ENCODE measurements at regions not wholly inside any gene's neighbourhood (a gene's known extent, or its start where the extent isn't known, plus 50 kb on each side); places are given as distances from the start of the nearest gene placed in this dataset.

DNA sequence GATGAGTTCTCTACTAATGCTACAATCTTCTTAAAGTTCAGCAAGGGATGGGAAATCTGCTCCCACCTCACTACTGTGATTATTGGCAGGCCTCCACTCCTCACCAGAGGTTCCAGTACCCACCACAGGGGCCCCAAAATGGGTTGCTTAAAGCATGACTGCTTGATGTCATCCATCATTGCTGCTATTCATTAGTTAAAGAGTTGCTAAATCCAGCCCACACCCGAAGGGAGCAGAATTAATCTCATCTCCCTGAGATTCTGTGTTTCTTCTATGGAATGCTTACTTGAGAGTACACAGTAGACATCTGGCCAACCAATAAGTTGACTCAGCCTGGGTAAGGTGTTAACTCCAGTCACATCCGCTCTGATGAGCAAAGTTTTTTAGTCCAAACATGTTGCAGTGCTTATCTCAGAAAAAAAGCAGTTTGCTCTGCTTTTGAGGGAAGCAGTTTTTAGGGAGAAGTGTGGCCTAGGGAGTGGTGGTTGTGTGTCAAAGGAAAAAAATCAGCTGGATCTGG lies 690.2 kb upstream of the POU3F3 start:
- DNase-seq: no peak

DNA sequence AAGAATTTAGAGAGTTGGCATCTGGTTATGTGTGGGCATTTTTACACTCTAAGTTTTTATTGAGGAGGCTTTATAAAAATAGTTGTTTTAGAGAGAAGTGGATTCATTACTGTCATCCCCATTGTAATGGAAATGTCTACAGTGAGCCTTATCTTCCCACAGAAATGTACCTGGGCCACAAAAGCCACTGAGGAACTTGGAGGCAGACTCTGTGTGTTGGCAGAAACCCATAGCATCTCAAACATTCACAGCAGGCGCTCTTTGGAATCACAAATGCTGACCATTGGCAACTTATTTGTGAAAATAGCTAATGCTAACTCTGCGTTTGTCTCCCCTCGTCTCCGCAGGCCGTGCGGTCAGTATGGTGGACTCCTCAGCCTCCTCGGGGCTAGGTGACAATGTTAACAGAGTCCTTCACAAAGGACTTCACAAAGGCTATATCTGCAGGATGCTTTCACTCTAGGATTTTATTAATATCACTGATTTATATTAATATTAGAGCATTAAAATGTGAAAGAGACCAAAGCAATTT lies 689.1 kb upstream of the POU3F3 start:
- no peak for DNase-seq

DNA sequence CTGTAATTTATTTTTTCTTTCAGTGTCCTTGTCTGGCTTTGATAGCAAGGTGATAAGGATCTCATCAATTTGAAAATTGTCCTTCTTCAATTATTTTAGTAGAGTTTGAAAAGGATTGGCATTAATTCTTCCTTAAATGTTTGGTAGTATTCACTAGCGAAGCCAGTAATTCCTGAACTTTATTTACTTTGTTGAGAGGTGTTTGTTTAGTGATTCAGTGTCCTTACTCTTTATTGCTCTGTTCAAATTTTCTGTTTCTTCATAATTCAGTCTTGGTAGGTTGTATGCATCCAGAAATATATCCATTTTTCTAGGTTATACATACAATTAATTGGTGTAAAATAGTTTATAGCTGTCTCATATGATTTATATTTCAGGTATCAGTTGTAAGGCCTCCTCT lies 676.7 kb upstream of the POU3F3 start:
- DNase-seq: no peak

DNA sequence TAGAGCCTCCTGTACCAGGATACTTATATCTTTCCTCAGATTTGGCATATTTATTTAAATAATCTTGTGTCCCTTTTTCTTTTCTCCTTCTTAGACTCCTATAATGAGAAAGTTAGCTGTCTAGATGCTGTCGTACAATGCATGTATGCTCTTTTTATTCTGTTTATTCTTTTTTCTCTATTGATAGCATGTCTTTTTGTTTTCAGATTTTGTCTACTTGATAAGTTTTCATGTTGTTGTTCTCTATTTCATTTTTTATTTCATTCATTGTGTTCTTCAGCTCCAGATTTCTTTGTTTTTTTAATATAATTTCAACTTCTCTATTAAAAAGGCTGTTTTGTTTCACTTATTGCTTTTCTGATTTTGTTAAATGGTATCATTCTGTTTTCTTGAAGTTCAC lies 674.3 kb upstream of the POU3F3 start:
- no peak for DNase-seq

DNA sequence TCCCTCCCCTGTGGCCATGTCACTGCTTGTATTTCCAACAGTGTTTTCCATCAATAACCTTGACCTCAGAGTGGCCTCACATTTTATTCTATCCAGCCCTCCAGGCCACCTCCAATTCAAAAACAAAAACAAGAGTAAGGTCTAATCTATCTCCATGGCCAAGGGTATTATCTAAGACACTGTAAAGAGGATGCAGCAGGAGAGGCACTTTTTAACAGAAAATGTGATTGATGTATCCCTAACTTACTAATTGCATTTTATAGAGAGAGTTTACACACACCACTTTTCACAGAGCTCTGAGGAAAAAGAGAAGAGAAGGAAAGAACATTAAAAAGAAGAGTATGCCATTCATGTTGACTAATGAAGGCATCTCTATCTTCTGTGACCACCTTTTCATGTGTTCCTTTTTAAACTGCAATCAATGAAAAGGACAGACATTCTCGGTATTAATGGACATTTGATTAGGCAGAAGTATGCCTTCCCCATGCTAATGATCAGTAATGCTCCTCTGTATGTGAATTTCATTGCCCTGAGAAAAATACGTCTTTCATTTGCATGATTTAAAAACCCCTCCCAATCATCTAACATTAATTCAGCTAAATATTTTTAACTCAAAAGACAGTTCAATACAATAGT lies 653.3 kb upstream of the POU3F3 start:
- no peak for DNase-seq

DNA sequence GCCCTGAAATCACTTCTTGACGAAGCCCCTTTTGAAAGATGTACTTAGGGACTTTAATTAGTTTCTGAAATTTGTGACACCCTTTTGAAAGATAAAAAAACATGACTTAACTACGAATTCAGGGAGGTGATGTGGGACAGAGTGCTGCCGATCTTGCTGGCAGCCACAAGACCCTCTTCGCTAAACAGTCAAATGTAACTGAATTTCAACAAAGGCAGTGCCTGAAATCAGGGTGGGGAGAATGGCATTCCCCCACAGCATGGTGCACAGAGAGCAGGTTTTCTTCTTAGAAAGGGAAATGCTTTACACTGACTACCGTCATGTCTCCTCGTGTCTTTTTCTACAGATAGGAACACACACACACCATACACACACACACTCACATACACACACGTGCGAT lies 640.2 kb upstream of the POU3F3 start:
- DNase-seq: no peak

DNA sequence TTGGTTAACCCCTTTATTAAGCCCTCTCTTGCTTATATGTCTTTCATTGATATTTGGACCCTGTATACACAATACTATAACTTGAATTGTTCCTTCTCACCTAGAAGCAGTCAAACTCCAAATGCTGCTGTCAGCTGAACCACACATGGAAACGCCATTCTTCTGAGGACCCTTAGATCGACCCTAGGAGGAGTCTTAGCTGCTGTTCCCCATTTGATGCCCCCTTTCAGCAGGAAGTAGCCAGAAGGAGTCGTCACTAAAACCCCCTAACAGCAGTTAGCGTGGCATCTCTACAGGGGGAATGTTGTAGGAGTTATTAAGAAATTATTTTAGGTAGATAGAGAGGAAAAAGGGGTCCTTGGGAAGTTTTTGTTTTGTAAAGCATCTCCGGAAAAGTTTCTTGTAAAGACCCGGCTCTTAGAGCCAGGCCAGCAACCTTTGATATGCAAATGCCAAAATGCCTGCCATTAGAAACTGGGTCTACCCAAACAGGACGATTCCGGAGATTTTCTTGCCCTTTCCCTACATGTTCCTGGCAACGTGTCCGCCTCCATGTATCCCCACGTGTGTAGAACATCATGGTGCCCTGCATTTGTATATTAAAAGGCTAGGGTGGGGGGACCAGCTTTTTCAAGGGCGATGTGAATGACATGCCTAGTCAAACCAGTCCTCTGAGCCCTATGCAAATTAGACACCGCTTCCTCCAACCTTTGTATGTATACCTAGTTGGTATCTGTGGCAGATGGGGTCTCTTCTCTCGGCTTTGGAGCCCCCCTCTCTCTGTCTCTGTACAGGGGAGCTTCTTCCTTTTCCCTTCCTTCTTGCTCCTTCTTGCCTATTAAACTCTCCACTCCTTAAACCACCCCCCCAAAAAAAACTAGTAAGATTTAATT lies 638.4 kb upstream of the POU3F3 start:
- DNase-seq: no peak

DNA sequence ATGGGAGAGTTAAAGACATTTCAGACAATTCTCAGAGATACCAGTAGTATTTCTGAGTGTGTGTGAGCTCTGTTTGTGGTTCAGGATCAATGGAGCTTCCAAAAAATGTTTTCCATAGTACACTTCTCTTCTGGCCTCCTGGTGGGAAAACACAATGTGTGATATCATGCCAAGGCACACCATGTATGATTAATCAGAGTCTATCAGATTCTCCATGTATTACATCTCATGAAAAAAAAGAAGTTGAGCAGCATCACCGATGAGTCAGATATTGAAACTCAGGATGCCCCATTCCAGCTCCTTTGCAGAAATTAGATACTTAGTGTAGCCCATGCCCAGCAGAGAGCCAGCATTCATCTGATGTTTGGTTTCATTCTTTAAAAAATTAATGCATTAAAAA lies 620.3 kb upstream of the POU3F3 start:
- no peak for DNase-seq

DNA sequence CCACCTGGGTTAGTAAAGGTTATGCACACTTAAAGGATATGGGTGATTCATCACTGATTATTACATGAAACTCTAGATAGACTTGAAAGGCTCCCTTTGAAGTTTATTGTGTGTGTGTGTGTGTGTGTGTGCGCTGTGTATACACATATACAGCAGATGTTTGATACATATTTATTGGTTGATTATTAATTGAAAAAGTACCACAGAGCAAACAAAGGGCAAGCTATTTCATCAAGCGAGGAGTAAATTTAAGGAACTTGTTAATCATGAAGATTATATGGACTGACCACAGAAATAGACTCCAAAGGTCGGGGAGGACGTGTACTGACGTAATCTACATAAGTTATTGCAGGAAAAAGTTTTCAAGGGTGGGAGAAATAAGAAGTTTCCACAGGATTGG lies 617.4 kb upstream of the POU3F3 start:
- no peak for DNase-seq

DNA sequence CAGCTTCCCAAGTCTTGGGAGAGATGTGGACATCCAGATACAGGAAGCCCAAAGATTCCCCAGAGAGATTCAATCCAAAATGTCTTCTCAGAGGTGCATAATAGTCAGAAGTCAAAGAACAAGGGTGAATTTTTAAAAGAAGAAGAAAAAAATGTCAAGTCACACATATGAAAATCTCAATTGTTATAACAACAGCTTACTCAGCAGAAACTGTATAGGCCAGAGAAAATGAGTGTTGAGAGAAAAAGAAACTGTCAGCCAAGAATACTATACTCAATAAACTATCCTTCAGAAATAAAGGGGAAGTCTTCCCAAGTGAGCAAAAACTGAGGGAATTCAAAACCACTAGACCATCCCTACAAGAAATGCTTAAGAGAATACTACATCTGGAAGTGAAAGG lies 612.9 kb upstream of the POU3F3 start:
- DNase-seq: no peak

DNA sequence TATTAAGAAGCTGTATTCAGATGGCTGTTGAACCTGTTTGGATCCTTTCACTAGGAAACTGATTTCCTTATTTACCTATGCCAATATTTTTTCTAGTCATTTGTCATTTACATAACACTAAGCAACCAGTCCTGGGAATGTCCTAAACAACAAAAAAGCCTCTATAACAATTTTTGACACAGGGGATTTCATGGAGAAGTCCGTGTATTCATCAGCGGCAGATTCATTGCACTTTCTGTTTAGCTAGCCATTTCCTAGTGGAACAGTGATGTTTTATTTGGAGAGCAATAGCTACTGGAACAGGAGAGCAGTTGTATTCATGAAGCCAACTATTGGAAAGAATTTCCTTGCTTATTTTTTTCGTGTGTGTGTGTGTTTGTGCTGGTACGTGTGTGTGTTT lies 604.3 kb upstream of the POU3F3 start:
- no peak for DNase-seq

DNA sequence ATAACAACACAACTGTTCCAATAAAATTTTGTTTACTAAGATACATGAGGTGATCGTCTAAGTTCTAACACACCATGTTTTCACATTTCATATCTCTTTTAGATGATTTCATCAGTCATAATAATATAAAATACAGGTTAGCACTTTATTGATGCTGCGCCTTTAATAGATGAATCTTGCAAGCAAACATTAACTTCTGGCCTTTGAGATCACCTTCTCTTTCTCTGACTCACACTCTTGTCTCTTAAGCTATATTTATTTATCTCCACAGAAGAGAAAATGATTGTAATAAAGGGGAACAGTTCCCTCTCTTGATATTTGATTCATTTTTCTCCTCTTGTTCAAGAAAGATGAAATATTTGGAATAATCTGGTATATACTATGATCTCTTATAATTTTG lies 603.3 kb upstream of the POU3F3 start:
- DNase-seq: no peak

DNA sequence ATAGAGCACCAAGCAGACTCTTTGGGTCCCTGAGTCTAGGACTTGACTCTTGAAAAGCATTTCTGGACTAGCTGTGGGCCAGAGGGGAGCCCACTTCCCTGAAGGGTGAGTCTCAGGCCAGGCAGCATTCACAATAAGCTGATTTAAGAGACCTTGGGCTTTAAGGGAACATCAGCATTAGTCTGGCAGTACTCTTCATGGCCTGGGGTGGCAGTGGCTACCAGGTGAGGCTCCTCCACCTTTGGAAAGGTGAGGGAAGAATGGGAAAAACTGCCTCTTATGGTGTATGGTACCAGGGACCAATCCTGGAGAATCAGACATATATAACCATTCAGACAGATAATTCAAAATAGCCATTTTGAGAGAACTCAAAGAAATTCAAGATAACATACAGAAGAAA lies 599.9 kb upstream of the POU3F3 start:
- no peak for DNase-seq

DNA sequence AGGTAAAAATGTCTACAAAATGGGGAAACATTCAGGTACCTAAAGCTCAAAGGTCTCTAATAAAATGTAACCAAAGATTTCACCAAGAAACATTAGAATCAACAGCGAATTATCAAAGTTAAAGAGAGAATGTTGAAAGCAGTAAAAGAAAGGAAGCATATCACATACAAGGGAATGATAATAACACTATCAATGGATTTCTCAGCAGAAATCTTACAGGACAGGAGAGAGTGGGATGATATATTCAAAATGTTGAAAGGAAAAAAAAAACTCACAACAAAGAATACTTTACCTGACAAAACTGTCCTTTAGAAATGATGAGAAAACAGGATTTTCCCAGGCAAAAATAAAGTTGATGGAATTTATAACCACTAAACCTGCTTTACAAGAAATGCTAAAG lies 591.2 kb upstream of the POU3F3 start:
- no peak for DNase-seq

DNA sequence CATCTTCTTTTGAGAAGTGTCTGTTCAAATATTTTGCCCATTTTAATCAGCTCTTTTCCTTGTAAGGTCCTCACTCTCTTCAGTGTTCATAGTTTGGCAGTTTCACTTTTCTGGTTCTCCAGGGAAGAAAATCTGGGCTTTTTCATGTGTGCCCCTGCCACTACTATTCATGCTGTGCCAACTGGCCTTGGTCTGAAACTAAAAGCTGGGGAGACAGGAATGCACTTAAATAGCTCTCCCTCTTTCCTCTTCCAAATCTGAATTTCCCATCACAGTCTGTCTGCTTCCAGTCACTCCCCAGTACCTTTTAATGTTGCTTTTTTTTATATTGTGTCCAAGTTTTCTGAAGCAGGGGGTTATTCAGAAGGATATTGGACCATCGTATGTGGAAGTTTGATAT lies 574.3 kb upstream of the POU3F3 start:
- DNase-seq: no peak

DNA sequence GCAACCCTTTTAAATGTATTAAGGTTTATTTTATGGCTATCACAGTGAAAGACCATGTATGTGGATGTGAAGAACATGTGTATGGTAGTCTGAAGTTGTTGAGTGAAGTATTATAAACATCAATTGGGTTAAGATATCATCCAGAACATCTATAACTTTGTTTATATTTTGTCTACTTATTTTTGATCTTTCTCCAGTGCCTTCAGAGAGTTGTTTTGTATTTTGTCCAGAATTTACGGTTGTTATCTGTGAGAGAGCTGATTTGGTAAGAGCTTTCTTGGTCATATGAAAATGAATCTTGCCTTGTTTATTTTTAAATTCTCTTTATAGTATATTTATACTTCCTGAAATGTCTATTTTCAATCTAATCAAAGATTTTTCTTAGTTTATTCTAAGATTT lies 573.7 kb upstream of the POU3F3 start:
- DNase-seq: no peak

DNA sequence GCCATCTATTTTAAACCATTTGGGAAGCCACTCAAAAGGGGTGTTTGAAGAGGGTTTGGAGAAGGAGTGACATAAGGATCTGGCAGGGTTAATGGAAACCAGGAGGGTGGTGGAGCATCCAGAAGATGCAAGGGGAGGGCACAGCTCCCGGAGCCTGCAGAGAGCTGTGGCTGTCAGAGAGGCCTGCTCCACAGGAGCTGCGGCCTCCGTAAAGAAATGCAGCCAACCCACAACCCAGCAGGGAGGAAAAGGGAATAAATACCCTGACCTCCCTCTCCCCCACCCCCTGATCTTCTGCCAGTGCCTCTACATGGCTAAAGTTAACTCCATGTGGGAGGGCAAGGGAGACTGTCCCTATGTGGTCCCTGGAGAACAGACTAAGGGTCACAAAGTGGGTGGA lies 567.1 kb upstream of the POU3F3 start:
- DNase-seq: peak; percentile 19

DNA sequence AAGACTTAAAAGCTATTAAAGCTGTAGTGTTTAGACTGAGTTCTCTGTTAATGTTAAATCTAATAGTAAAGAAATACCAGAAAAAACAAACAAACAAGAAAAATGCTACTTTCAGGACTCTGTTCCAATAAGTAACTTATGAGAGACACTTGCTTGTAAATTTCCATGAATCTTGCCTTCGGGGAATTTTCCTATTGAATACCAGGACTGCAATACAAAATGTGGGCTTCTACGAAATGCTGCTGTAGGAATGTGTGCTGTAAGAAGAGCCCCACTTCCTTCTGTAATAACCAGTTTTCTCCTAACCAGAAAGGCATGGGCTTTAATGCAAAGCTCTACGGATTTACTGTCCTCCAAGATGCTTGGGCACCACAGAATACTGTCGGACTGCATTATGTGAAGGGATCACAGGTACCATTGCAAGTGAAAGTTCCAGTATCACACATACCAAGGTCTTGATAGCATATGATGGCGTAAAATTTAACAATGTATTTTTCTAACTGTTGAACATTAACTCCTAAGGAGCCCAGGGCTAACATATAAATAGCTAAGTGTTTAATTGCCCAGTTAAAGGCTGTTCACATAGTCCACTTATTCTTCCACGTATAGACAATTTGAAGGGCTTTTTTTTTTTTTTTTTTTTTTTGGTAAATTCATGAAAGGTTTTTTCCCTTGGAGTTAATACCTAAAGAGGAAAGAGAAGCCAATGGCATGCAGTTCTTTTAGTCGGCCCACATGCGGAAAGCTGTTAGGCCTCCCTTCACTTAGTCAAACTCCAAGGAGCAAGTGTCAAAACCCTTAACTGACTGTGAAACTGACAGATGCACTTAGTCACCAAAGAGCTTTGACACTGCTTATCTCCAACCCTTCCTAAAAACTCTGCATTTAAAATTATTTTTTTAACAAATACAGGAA lies 564.0 kb upstream of the POU3F3 start:
- DNase-seq: no peak

DNA sequence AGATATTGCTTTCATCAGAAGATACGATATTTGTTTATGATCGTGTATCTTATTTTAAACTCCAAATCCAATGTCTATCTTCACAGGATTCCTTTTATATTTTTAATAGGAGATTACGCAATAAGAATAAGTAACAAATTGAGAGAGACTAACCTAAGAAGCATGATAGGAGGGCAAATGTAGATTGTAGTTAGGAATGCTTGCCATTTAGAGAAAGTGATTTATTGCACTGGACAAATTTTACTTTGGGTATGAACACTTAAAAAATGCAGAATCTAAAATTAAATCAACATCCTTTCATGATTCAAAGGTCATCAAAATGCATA lies 563.4 kb upstream of the POU3F3 start:
- DNase-seq: no peak

DNA sequence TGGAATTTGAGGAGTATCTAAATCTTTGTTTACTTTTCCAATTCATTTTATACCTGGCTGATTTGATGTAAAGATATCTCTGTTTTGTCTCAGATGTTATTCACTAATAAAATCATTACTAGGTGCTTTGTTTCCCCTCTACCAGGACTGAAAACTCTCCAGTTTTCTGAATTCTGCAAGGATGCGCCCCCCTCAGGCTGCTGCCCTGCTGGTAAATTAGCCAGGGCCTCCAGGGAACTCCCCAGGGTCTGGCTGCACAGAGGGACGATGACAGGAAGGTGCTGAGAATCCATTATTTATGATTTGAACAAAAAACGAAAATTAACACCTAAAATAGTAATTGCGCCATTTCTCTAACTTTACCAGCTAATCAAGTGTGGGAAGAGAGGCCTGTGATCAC lies 541.2 kb upstream of the POU3F3 start:
- DNase-seq: no peak

DNA sequence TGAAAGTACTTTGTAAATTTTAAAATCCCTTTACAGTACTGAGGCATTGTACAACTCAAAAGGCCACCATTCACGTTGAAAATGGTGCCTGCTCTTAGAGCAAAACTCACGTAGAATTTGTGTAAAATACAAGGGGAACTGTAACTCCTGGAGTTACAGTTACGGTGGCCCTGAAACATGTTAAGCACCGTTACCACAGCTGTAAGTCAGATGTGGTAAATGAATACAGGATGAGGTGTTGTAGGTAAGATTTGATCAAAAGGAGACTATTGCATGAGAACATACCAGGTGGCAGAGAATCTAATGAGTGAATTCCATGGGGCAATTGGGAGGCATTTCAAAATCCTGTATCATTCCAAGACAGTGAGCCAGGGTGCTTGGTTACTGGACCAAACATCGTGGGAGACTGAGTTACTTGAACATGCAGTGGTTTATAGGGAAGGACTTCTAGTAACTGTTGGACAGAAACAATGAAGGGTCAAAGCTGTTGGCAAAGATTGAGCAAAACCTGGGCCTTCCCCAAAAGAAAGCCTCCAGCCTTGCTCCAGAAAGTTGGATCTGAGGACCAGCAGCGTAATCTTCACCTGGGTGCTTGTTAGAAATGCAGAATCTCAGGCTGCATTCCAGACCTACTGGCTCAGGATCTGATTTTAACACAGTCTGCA lies 535.8 kb upstream of the POU3F3 start:
- DNase-seq: no peak

DNA sequence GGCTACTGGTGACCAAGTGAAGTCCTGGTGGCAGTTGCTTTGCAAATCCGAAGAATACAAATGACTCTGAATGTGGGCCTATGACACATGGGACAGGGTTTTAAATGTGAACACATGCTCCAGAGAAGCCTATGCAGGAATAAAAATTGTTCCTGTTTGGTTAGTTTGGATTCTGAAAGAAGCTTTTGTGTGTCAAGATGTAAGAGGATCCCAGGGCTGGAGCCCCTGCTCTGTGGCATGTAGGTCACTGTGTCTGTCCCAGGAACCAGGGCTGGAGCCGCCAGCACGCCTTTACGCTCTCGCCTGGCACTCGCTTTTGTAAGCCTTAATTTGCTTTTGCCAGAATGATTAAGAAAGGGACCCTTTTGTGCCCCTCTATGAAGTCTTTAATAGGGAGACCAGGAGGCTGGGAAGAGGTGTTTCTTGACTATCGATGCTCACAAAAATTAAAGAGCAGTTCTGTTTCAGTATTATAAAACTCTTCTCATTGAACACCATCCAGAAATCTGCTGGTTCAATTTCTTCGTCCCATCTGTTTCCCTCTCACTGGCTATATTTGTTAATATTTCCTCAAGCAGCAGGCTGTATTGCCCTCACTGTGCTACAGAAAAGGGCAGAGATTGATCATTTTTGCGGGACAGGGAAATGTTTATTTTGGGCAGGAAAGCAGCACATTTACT lies 532.7 kb upstream of the POU3F3 start:
- peak; percentile 70 for DNase-seq

Data from retina (tissue), 1 donor.